Left ventricle myocardium inferior (tissue), 1 donor: ENCODE measurements at regions not wholly inside any gene's neighbourhood (a gene's known extent, or its start where the extent isn't known, plus 50 kb on each side); places are given as distances from the start of the nearest gene placed in this dataset.

Experiments used
- DNase-seq: peaks from one replicate; pipeline ENCODE4 v3.0.0-alpha.2; 2020
- H3K27ac ChIP-seq: fragments of 200-600 bp; replicated peaks from 2 replicates; pipeline ENCODE4 v1.8.0; 2021
- H3K27me3 ChIP-seq: fragments of 200-600 bp; 2 replicates; pipeline ENCODE4 v1.8.0; 2021; ENCODE audit warnings: low read depth
- H3K36me3 ChIP-seq: fragments of 200-600 bp; 2 replicates; pipeline ENCODE4 v1.8.0; 2021
- H3K4me1 ChIP-seq: fragments of 200-600 bp; 2 replicates; pipeline ENCODE4 v1.8.0; 2021
- H3K4me3 ChIP-seq: fragments of 200-600 bp; 2 replicates; pipeline ENCODE4 v1.8.0; 2021; ENCODE audit warnings: mild to moderate bottlenecking, moderate library complexity
- H3K9me3 ChIP-seq: fragments of 200-600 bp; replicated peaks from 2 replicates; pipeline ENCODE4 v1.8.0; 2021
- CTCF ChIP-seq: fragments of 200-600 bp; IDR thresholded peaks from 2 replicates; pipeline ENCODE4 v1.8.0; 2021; ENCODE audit warnings: antibody characterized with exemption, mild to moderate bottlenecking, borderline replicate concordance
- intact Hi-C: fragments of 100-400 bp; cut with micrococcal nuclease; formaldehyde crosslinking; loops from one replicate; pipeline ENCODE4 v1.11.0; 2022
- donor health status: DM: no; HTN: yes; CAD: no; lungs with severe emphysema.

DNA sequence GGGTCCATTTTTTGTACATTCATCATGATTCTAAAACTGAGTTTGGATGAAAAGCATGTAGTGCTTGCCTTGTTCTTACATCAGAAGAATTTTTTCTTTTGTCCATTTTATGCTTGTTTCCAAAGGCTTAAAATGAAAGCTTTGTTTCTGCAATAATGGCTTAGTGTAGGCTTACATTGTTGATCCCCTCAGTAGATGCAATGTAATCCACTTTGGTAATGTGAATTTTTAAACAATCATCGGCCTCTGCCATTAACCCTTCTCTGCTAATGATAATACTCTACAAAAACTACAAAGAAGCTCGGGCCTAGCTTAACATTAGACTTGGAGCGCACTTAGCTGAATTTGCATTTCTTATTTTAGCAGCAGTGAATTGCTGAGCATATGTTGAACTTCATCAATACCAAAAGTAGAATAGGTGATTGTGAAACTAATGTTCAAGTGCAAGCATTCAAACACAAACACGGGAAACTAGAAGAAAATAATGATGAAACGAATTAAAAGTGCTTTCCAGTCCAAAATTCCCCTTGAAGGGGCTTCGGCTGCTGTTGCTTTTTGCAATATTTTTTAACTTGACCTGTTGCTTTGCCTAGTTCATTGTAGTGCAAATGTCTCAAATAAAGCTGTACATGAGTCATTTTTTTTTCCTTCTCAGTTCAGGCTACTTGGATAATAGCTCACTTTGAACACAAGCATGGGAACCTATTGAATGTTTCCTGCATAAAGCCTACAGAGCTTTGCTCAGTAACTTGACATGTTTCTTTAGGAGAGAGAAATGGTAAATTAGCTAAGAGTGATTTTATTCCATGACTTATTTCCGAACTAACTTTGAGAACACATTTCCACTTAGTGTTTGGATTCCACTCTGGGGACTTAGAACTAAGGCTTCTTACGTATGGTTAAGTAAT, 66.5 kb downstream of the SLIT2 start:
- H3K27me3 ChIP-seq, result no peaks in the 10 kb centered on the region
- no peaks in the 10 kb centered on the region for H3K4me1 ChIP-seq
- intact Hi-C loops, result no loop called here
- no peak overlapping the region for H3K4me3 ChIP-seq
- DNase-seq, result no peak
- H3K36me3 ChIP-seq, result no peaks in the 10 kb centered on the region
- H3K9me3 ChIP-seq, result no peaks in the 10 kb centered on the region
- H3K27ac ChIP-seq, result no peak overlapping the region
- no peak for TF ChIP-seq CTCF

DNA sequence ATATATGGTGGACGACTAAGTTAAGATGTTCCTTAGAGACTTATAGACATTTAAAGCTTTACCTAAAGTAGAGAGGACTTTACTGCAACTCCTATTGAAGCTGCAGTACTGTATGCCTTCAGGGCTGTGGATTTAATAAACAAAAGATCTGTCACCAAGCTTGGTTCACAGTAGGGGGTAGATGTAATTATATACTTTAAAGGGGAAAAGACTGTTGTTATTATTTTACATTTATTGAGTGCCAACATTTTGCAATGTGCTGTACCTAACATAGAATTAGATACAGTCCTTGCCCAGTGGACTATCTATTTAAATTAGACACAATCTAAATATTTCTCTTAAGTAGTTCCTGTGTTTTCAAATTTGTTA, 67.2 kb downstream of the SLIT2 start:
- Histone ChIP-seq H3K36me3 (no peaks in the 10 kb centered on the region), H3K9me3 (no peaks in the 10 kb centered on the region), H3K4me1 (no peaks in the 10 kb centered on the region), H3K27ac (no peak overlapping the region), H3K4me3 (no peak overlapping the region), H3K27me3 (no peaks in the 10 kb centered on the region)
- no peak for DNase-seq
- TF ChIP-seq CTCF, result no peak
- intact Hi-C loops, result no loop called here

DNA sequence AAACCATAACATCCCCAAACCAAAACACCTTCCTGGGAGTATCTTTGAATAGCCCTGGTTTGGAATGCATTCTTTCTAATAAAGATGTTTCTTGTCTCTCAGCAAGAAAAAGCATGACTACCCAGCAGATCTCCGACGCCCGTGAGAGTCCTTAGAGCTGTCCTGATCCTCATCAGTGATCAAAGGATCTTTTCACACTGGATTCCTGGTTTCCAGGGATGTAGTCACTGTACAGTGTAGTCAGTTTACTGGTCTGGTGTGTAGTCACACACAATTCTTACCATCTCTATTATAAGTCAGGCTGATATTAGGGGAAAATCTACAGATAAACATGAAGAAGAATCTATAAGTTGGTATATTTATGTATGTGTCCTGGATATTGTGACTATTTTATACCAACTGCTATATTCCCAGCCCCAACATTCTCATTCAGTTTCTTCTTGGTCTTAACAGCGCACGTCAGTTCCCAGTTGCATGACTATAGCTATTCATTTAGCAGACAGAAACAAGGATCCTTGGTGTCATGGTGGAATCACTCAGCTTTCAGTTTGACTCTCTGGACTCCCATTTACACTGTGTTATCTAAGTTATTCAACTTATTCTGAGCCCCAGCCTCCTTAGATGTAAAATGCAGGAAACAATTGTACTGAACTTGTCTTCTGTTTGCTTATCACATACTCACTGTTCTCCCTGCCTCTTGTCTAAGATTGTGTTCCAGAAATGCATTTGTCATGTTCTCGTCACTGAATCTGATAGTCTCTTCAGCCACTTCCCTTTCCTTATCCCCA, 68.3 kb downstream of the SLIT2 start:
- no peaks in the 10 kb centered on the region for H3K4me1 ChIP-seq
- H3K4me3 ChIP-seq, result no peak overlapping the region
- H3K27me3 ChIP-seq, result no peaks in the 10 kb centered on the region
- H3K27ac ChIP-seq, result no peak overlapping the region
- TF ChIP-seq CTCF, result no peak
- no peaks in the 10 kb centered on the region for H3K9me3 ChIP-seq
- intact Hi-C loops, result no loop called here
- no peak for DNase-seq
- no peaks in the 10 kb centered on the region for H3K36me3 ChIP-seq

- H3K4me1 ChIP-seq, result no peaks in the 10 kb centered on the region
- H3K4me3 ChIP-seq, result no peak overlapping the region
- H3K9me3 ChIP-seq, result no peaks in the 10 kb centered on the region
- no peak overlapping the region for H3K27ac ChIP-seq
- DNase-seq, result no peak
- H3K36me3 ChIP-seq, result no peaks in the 10 kb centered on the region
- intact Hi-C loops, result no loop called here
- TF ChIP-seq CTCF, result no peak
- H3K27me3 ChIP-seq, result no peaks in the 10 kb centered on the region
Measured at GRCh38 chr4:20323991-20324390, 72.3 kb downstream of the SLIT2 start.

- DNase-seq, result no peak
- no peaks in the 10 kb centered on the region for H3K27me3 ChIP-seq
- no peak for TF ChIP-seq CTCF
- no peaks in the 10 kb centered on the region for H3K4me1 ChIP-seq
- no peak overlapping the region for H3K4me3 ChIP-seq
- H3K27ac ChIP-seq, result no peak overlapping the region
- intact Hi-C loops, result no loop called here
- no peaks in the 10 kb centered on the region for H3K36me3 ChIP-seq
- no peaks in the 10 kb centered on the region for H3K9me3 ChIP-seq
Measured at GRCh38 chr4:20326460-20326859, 74.8 kb downstream of the SLIT2 start.
